ENCODE measurements at regions not wholly inside any gene's neighbourhood (a gene's known extent, or its start where the extent isn't known, plus 50 kb on each side); places are given as distances from the start of the nearest gene placed in this dataset.
A peak's percentile ranks its signal among the peaks of the same experiment; 100 is the strongest.

DNA sequence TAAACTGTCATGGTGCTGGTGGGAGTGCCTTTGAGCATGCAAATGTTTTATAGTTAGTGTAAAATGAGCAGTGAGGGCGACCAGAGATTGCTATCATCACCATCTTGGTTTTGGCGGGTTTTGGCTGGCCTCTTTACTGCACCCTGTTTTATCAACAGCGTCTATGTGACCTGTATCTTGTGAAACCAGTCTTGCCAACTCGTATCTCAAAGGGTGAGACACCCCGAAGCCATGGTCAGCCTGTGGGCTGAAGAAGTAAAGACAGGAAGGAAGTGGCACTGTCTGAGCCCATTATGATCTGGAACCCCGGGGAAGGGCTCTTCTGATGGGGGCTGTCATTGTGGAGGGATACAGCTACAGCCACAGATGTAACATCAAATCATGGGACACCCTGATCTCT lies 81.5 kb upstream of the FAM216B start:
- no peak overlapping the region for H3K4me2 ChIP-seq (ENCODE audit: extremely low read depth, insufficient read depth, low read length)
- no peaks in the 10 kb centered on the region for H3K4me1 ChIP-seq (ENCODE audit: control insufficient read depth, extremely low read depth, insufficient read depth, low read length)
- H3K9me3 ChIP-seq (ENCODE audit: control insufficient read depth, insufficient read depth, low read depth, low read length) = no peaks in the 10 kb centered on the region
- H4K20me1 ChIP-seq (ENCODE audit: control insufficient read depth, extremely low read depth, insufficient read depth, low read length) = no peaks in the 10 kb centered on the region
- H3K36me3 ChIP-seq (ENCODE audit: control insufficient read depth, insufficient read depth, low read length) = no peaks in the 10 kb centered on the region
- no peak overlapping the region for H3K27ac ChIP-seq (ENCODE audit: insufficient read depth, low read length)
- H3K79me2 ChIP-seq (ENCODE audit: control insufficient read depth, insufficient read depth, low read length) = no peaks in the 10 kb centered on the region
- TF ChIP-seq EZH2 (IDR thresholded peaks at IDR 0.05; ENCODE audit: low read length, missing control alignments) = no peak
- TF ChIP-seq, protein P1, sequence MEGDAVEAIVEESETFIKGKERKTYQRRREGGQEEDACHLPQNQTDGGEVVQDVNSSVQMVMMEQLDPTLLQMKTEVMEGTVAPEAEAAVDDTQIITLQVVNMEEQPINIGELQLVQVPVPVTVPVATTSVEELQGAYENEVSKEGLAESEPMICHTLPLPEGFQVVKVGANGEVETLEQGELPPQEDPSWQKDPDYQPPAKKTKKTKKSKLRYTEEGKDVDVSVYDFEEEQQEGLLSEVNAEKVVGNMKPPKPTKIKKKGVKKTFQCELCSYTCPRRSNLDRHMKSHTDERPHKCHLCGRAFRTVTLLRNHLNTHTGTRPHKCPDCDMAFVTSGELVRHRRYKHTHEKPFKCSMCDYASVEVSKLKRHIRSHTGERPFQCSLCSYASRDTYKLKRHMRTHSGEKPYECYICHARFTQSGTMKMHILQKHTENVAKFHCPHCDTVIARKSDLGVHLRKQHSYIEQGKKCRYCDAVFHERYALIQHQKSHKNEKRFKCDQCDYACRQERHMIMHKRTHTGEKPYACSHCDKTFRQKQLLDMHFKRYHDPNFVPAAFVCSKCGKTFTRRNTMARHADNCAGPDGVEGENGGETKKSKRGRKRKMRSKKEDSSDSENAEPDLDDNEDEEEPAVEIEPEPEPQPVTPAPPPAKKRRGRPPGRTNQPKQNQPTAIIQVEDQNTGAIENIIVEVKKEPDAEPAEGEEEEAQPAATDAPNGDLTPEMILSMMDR (conservative IDR thresholded peaks at IDR 0.05 in 1 of 2, IDR thresholded peaks at IDR 0.05 in 1 of 2; ENCODE audit: low read depth in 1 of 2, low read length in 2 of 2) = no peak
- H3K4me3 ChIP-seq (replicated peaks in 1 of 4; ENCODE audit: control extremely low read depth in 1 of 4, insufficient read depth in 1 of 4, low read depth in 3 of 4, low read length in 4 of 4) = no peak overlapping the region
- no peaks in the 10 kb centered on the region for H3K27me3 ChIP-seq (ENCODE audit: control insufficient read depth, insufficient read depth, low read length)
- H2AFZ ChIP-seq (ENCODE audit: low read length) = no peak overlapping the region
- DNase-seq (ENCODE audit: low read depth in 2 of 2) = no peak
- H3K9ac ChIP-seq (ENCODE audit: insufficient read depth, low read length) = no peak overlapping the region

DNA sequence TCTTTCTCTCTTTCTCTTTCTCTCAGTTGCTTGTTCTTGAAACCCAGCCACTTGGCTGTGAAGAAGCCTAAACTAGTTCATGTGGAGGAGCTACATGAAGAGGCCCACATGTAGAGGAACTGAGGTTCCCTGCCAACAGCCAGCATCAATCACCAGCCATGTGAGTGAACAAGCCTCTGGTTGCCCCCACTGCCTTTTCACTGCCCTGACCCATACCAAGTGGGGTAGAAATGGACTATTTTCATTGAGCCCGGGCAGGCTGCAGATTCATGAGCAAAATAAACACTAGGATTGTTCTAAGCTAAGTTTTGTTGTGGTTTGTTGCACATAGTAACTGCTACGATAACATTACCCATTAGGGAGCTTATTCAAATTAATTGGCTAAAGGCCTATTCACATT lies 78.7 kb upstream of the FAM216B start:
- TF ChIP-seq EZH2 (IDR thresholded peaks at IDR 0.05; ENCODE audit: low read length, missing control alignments) = no peak
- TF ChIP-seq, protein P1 (conservative IDR thresholded peaks at IDR 0.05 in 1 of 2, IDR thresholded peaks at IDR 0.05 in 1 of 2; ENCODE audit: low read depth in 1 of 2, low read length in 2 of 2) = no peak
- Histone ChIP-seq H3K27me3 (ENCODE audit: control insufficient read depth, insufficient read depth, low read length) (no peaks in the 10 kb centered on the region), H3K4me1 (ENCODE audit: control insufficient read depth, extremely low read depth, insufficient read depth, low read length) (no peaks in the 10 kb centered on the region), H3K27ac (ENCODE audit: insufficient read depth, low read length) (no peak overlapping the region), H2AFZ (ENCODE audit: low read length) (no peak overlapping the region), H3K9me3 (ENCODE audit: control insufficient read depth, insufficient read depth, low read depth, low read length) (no peaks in the 10 kb centered on the region), H3K4me2 (ENCODE audit: extremely low read depth, insufficient read depth, low read length) (no peak overlapping the region), H3K9ac (ENCODE audit: insufficient read depth, low read length) (no peak overlapping the region), H4K20me1 (ENCODE audit: control insufficient read depth, extremely low read depth, insufficient read depth, low read length) (no peaks in the 10 kb centered on the region), H3K79me2 (ENCODE audit: control insufficient read depth, insufficient read depth, low read length) (no peaks in the 10 kb centered on the region), H3K4me3 (replicated peaks in 1 of 4; ENCODE audit: control extremely low read depth in 1 of 4, insufficient read depth in 1 of 4, low read depth in 3 of 4, low read length in 4 of 4) (no peak overlapping the region), H3K36me3 (ENCODE audit: control insufficient read depth, insufficient read depth, low read length) (no peaks in the 10 kb centered on the region)
- DNase-seq (ENCODE audit: low read depth in 2 of 2) = peak; percentile 26 to 84

DNA sequence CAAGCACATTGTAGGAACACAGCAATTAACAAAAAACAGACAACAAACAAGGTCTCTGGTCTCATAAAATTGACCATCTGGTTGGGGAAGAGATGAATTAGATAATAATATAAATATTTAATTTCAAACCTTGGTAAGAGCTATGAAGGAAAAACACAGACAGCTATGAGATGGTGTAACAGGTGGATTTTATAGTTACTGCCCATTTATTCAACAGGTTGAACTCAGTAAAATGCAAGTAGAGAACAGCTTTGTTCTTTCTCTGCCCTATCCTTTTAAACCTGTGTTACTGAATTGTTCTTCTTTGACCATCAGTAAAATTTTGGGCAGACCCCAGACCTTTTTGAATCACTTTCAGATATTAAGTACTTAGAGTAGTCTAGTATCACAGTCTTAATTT lies 77.6 kb upstream of the FAM216B start:
- no peaks in the 10 kb centered on the region for H3K27me3 ChIP-seq (ENCODE audit: control insufficient read depth, insufficient read depth, low read length)
- H3K4me1 ChIP-seq (ENCODE audit: control insufficient read depth, extremely low read depth, insufficient read depth, low read length) = no peaks in the 10 kb centered on the region
- no peak overlapping the region for H2AFZ ChIP-seq (ENCODE audit: low read length)
- no peaks in the 10 kb centered on the region for H3K79me2 ChIP-seq (ENCODE audit: control insufficient read depth, insufficient read depth, low read length)
- no peaks in the 10 kb centered on the region for H4K20me1 ChIP-seq (ENCODE audit: control insufficient read depth, extremely low read depth, insufficient read depth, low read length)
- no peak overlapping the region for H3K4me3 ChIP-seq (replicated peaks in 1 of 4; ENCODE audit: control extremely low read depth in 1 of 4, insufficient read depth in 1 of 4, low read depth in 3 of 4, low read length in 4 of 4)
- no peak overlapping the region for H3K27ac ChIP-seq (ENCODE audit: insufficient read depth, low read length)
- H3K4me2 ChIP-seq (ENCODE audit: extremely low read depth, insufficient read depth, low read length) = no peak overlapping the region
- no peak overlapping the region for H3K9ac ChIP-seq (ENCODE audit: insufficient read depth, low read length)
- no peak for DNase-seq (ENCODE audit: low read depth in 2 of 2)
- H3K36me3 ChIP-seq (ENCODE audit: control insufficient read depth, insufficient read depth, low read length) = no peaks in the 10 kb centered on the region
- no peaks in the 10 kb centered on the region for H3K9me3 ChIP-seq (ENCODE audit: control insufficient read depth, insufficient read depth, low read depth, low read length)
- TF ChIP-seq, protein P1 (conservative IDR thresholded peaks at IDR 0.05 in 1 of 2, IDR thresholded peaks at IDR 0.05 in 1 of 2; ENCODE audit: low read depth in 1 of 2, low read length in 2 of 2) = no peak
- TF ChIP-seq EZH2 (IDR thresholded peaks at IDR 0.05; ENCODE audit: low read length, missing control alignments) = no peak
